Right atrium auricular region (tissue), 2 donors: ENCODE measurements at regions not wholly inside any gene's neighbourhood (a gene's known extent, or its start where the extent isn't known, plus 50 kb on each side); places are given as distances from the start of the nearest gene placed in this dataset.

Experiments used
- DNase-seq: peaks from one replicate; pipeline ENCODE4 v3.0.0-alpha.2; 2019; ENCODE audit warnings: low spot score
- H3K27ac ChIP-seq, 2 donors: fragments of 200-600 bp; sonication (generic); 1 replicate in 1 of 2; 2 replicates in 1 of 2; pipeline ENCODE4 v1.5.1; 2016 to 2019
- H3K27me3 ChIP-seq, 2 donors: fragments of 200-600 bp; sonication (generic); one replicate each; pipeline versions ENCODE4 v1.5.1 to v1.6.0; 2017 to 2019
- H3K36me3 ChIP-seq: fragments of 200-600 bp; sonication (generic); one replicate; pipeline ENCODE4 v1.5.1; 2016
- H3K4me1 ChIP-seq, 2 donors: fragments of 200-600 bp; sonication (generic); one replicate each; pipeline versions ENCODE4 v1.5.1 to v1.6.0; 2017 to 2019
- H3K4me3 ChIP-seq, 2 donors: fragments of 200-600 bp; sonication (generic); 1 replicate in 1 of 2; 2 replicates in 1 of 2; pipeline ENCODE4 v1.5.1; 2017 to 2019; ENCODE audit warnings: mild to moderate bottlenecking in 1 of 2, moderate library complexity in 1 of 2
- H3K9me3 ChIP-seq, 2 donors: fragments of 200-600 bp; sonication (generic); one replicate each; pipeline ENCODE4 v1.5.1; 2019
- CTCF ChIP-seq, 2 donors: fragments of 200-600 bp; sonication (generic); IDR thresholded peaks; one replicate each; pipeline ENCODE4 v1.5.1; 2019; ENCODE audit warnings: antibody characterized with exemption in 2 of 2

DNA sequence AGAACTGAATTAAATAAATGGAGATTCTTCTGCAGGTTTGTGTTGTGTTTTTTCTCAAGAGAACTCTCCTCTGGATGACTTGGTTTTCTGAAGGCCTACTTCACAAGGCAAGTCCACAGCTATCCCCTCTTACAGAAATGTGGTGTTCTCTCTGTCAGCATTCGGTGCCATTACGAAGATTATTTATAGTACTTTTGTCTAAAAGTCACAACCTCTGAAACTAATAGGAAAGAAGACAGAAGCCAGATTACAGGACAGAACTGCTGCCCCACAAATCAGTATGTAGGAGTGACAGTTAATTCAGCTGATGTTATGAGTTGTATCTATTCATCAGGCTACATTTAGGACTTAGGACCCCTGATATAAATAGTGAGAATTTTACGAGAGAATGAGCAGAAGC is 413.5 kb downstream of the TMX3 start:
- Histone ChIP-seq H3K9me3 (no peaks in the 10 kb centered on the region), H3K4me1 (no peaks in the 10 kb centered on the region), H3K27ac (no peak overlapping the region), H3K36me3 (no peaks in the 10 kb centered on the region), H3K4me3 (no peak overlapping the region), H3K27me3 (no peaks in the 10 kb centered on the region)
- TF ChIP-seq CTCF (IDR thresholded peaks at IDR 0.05): no peak
- DNase-seq: no peak

DNA sequence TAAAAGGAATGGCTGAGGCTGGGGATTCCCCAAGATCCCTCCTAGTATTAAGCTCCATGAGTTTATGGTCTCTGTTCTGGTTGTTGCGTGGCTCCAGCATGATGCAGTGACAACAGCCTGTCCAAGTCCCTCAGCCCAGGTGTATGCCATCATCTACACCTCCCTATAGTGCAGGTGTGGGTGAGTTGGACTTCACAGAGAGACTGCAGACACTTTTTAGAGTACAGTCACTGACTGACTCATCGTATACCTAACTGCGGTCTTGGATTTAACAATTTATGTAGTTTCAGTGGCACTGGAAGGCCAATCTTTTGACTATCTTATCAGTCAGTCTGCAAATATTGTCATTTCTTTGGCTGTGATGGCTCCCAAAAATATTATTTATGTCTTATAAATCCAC is 415.0 kb downstream of the TMX3 start:
- no peaks in the 10 kb centered on the region for H3K27me3 ChIP-seq
- no peak for DNase-seq
- H3K4me1 ChIP-seq: no peaks in the 10 kb centered on the region
- H3K4me3 ChIP-seq: no peak overlapping the region
- H3K36me3 ChIP-seq: no peaks in the 10 kb centered on the region
- no peak overlapping the region for H3K27ac ChIP-seq
- TF ChIP-seq CTCF (IDR thresholded peaks at IDR 0.05): no peak
- no peaks in the 10 kb centered on the region for H3K9me3 ChIP-seq

- DNase-seq: no peak
- H3K4me1 ChIP-seq: no peaks in the 10 kb centered on the region
Observed at GRCh38 chr18:68298330-68298729, 416.6 kb downstream of the TMX3 start.

DNA sequence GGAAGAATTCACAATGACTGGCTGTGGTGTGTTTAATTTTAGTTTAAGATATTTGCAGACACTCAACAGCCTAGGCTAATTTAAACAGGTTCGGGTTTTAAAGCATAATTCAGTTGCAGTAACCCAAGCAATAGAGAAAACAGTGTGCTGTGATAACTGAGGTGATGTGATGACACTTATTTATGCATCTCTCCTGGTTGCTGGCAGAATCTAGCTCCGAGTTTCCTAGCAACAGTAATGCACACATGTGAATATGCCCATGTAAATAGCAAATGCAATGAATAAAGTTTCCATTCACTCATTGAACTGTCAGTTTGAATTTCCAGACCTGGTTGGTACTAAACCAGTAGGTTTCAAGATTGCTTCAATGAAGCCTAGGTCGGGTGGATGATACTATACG is 426.5 kb downstream of the TMX3 start:
- no peaks in the 10 kb centered on the region for H3K4me1 ChIP-seq
- H3K9me3 ChIP-seq: peaks cover 0 to 2% of the 10 kb centered on the region in 2 donors
- H3K36me3 ChIP-seq: no peaks in the 10 kb centered on the region
- H3K27me3 ChIP-seq: no peaks in the 10 kb centered on the region
- DNase-seq: no peak
- no peak overlapping the region for H3K27ac ChIP-seq
- no peak for TF ChIP-seq CTCF (IDR thresholded peaks at IDR 0.05)
- no peak overlapping the region for H3K4me3 ChIP-seq

More at GRCh38 chr18:68298330-68298729, 416.6 kb downstream of the TMX3 start:
- no peak for TF ChIP-seq CTCF (IDR thresholded peaks at IDR 0.05)
- Histone ChIP-seq H3K9me3 (peaks cover 0 to 7% of the 10 kb centered on the region in 2 donors), H3K27ac (no peak overlapping the region), H3K4me3 (no peak overlapping the region), H3K36me3 (no peaks in the 10 kb centered on the region), H3K27me3 (no peaks in the 10 kb centered on the region)

- DNase-seq: no peak
- TF ChIP-seq CTCF (IDR thresholded peaks at IDR 0.05): no peak
- Histone ChIP-seq H3K4me3 (no peak overlapping the region), H3K27ac (no peak overlapping the region), H3K36me3 (no peaks in the 10 kb centered on the region), H3K9me3 (no peaks in the 10 kb centered on the region), H3K4me1 (no peaks in the 10 kb centered on the region), H3K27me3 (no peaks in the 10 kb centered on the region)
Observed at GRCh38 chr18:68284236-68284780, 430.6 kb downstream of the TMX3 start.

DNA sequence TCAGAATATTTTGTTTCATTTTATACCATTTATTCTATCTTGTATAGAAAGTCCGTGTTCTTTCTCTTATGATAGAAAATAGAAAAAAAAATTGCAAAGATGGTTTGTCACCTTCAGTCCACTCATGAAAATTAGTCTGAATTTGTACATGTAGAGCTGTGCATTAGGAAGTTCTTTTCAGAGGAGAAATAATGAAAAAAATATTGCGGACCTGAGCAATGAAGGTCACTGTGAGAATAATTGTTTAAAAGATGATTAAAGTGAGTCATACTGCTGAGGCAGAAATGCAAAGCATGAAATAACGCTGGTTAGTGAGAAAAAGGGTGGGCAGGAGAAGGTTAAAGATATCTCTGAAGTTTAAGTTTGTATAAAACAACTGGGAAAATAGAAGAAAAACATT is 431.1 kb downstream of the TMX3 start:
- Histone ChIP-seq H3K4me1 (no peaks in the 10 kb centered on the region), H3K9me3 (no peaks in the 10 kb centered on the region), H3K27me3 (no peaks in the 10 kb centered on the region), H3K27ac (no peak overlapping the region), H3K4me3 (no peak overlapping the region), H3K36me3 (no peaks in the 10 kb centered on the region)
- no peak for TF ChIP-seq CTCF (IDR thresholded peaks at IDR 0.05)
- DNase-seq: no peak
